GM12878 (cell line): ENCODE measurements at regions not wholly inside any gene's neighbourhood (a gene's known extent, or its start where the extent isn't known, plus 50 kb on each side); places are given as distances from the start of the nearest gene placed in this dataset.

Experiments
- ATAC-seq: fragments of 200-7000 bp; cut with Tn5 transposase; 3 replicates; pipeline ENCODE4 v1.9.1; 2020; ENCODE audit warnings: mild to moderate bottlenecking, moderate library complexity
- BruUV-seq: library from RNA; stranded (reverse); fragments of 400-500 nt; replicated peaks from 2 replicates; lab custom pipeline; 2021; lab: Mats Ljungman, UMichigan
- CTCF ChIA-PET: fragments of 300-600 bp; sonication (Branson Sonifier 250); formaldehyde crosslinking; extraction: SDS; loops from one replicate; lab custom pipeline; 2021; ENCODE audit warnings: inconsistent platforms; lab: Yijun Ruan, JAX
- POLR2A ChIA-PET: fragments of 350-600 bp; formaldehyde crosslinking; extraction: SDS; loops from one replicate; lab custom pipeline; 2021; ENCODE audit warnings: inconsistent platforms; lab: Charles Lee
- RAD21 ChIA-PET: fragments of 300-600 bp; sonication (Branson Sonifier 250); formaldehyde crosslinking; loops from one replicate; lab custom pipeline; 2023; ENCODE audit warnings: antibody characterized with exemption; ENCODE audit not compliant: unreplicated experiment; lab: Charles Lee
- SMC1A ChIA-PET: fragments of 300-600 bp; sonication (Branson Sonifier 250); formaldehyde crosslinking; loops from one replicate; lab custom pipeline; 2023; ENCODE audit not compliant: unreplicated experiment, uncharacterized antibody; lab: Charles Lee
- DNase-seq: peaks from one replicate; pipeline ENCODE4 v3.0.0-alpha.2; 2011; ENCODE audit warnings: low read depth, low spot score
- FAIRE-seq: peaks from 3 replicates; lab custom pipeline; 2011; peaks lifted over from hg19 to GRCh38; lab: Jason Lieb, UNC
- H2AFZ ChIP-seq: 2 replicates; pipeline ENCODE4 v1.6.0; 2011; ENCODE audit warnings: low read depth, low read length, control low read depth; ENCODE audit not compliant: control insufficient read depth
- H3K27ac ChIP-seq: 2 replicates; pipeline ENCODE4 v1.5.1; 2011; ENCODE audit warnings: control low read depth; ENCODE audit not compliant: control insufficient read depth, insufficient read depth
- H3K27me3 ChIP-seq, 2 experiments: replicated peaks in 1 of 2; 2 replicates each; pipeline versions ENCODE4 v1.6.0 to v1.6.1; 2011; ENCODE audit warnings: low read length in 1 of 2; ENCODE audit not compliant: control insufficient read depth in 2 of 2, insufficient read depth in 2 of 2
- H3K36me3 ChIP-seq, 2 experiments: 2 replicates each; pipeline ENCODE4 v1.5.1; 2011; ENCODE audit warnings: low read length in 1 of 2; ENCODE audit not compliant: control insufficient read depth in 2 of 2, insufficient read depth in 2 of 2
- H3K4me1 ChIP-seq: 2 replicates; pipeline ENCODE4 v1.6.1; 2011; ENCODE audit warnings: mild to moderate bottlenecking, low read length, moderate library complexity, mixed read lengths; ENCODE audit not compliant: control insufficient read depth, insufficient read depth
- H3K4me2 ChIP-seq: 2 replicates; pipeline ENCODE4 v1.6.0; 2011; ENCODE audit warnings: control low read depth; ENCODE audit not compliant: control insufficient read depth, insufficient read depth
- H3K4me3 ChIP-seq: fragments of 200-600 bp; sonication (generic); 2 replicates; pipeline ENCODE4 v1.5.1; 2016
- H3K79me2 ChIP-seq: 2 replicates; pipeline ENCODE4 v1.6.0; 2011; ENCODE audit warnings: low read length; ENCODE audit not compliant: control insufficient read depth, insufficient read depth
- H3K9ac ChIP-seq: 2 replicates; pipeline ENCODE4 v1.8.0; 2011; ENCODE audit warnings: low read length, control low read depth, mixed read lengths; ENCODE audit not compliant: control insufficient read depth, insufficient read depth
- H3K9me3 ChIP-seq: replicated peaks from 3 replicates; pipeline ENCODE4 v1.5.1; 2011; ENCODE audit warnings: mild to moderate bottlenecking, low read length; ENCODE audit not compliant: control insufficient read depth, insufficient read depth
- H4K20me1 ChIP-seq: 2 replicates; pipeline ENCODE4 v1.6.0; 2011; ENCODE audit not compliant: control insufficient read depth, insufficient read depth
- CBX3 ChIP-seq: fragments of 200-600 bp; sonication (generic); IDR thresholded peaks from 2 replicates; pipeline ENCODE4 v1.6.1; 2016; ENCODE audit warnings: low read depth, borderline replicate concordance
- CUX1 ChIP-seq: IDR thresholded peaks from 2 replicates; pipeline ENCODE4 v1.6.1; 2012; ENCODE audit warnings: improper control_type of control experiment, low read depth, low read length; ENCODE audit not compliant: insufficient replicate concordance
- GABPA ChIP-seq: IDR thresholded peaks from 2 replicates; pipeline ENCODE4 v1.6.1; 2014; ENCODE audit warnings: antibody characterized with exemption, low read depth, mild to moderate bottlenecking, inconsistent platforms
- HDAC6 ChIP-seq: fragments of 200-600 bp; sonication (generic); IDR thresholded peaks from one replicate; pipeline ENCODE4 v1.8.0; 2017; ENCODE audit warnings: antibody characterized with exemption; ENCODE audit not compliant: unreplicated experiment
- ZNF384 ChIP-seq: IDR thresholded peaks from 2 replicates; pipeline ENCODE4 v1.6.1; 2012; ENCODE audit warnings: low read depth, mild to moderate bottlenecking, low read length, improper control_type of control experiment, borderline replicate concordance
- WGBS: methylation state at CpG from one replicate; pipeline ENCODE4 v1.1.6; 2016; ENCODE audit warnings: low lambda C conversion rate; ENCODE audit not compliant: insufficient replicate concordance, insufficient coverage; ENCODE audit errors: missing lambda C conversion rate; 5-methylcytosine and 5-hydroxymethylcytosine counted together
- in situ Hi-C: fragments of 300-500 bp; cut with MboI; formaldehyde crosslinking; loops from 9 replicates; pipeline ENCODE4 v1.14.3; 2018; ENCODE audit warnings: mixed read lengths
- intact Hi-C: fragments of 100-400 bp; cut with micrococcal nuclease; formaldehyde crosslinking; loops from one replicate; pipeline ENCODE4 v1.14.2; 2022; ENCODE audit not compliant: unreplicated experiment
- TF ChIP-seq, protein P1 (sequence below): fragments of 450-650 bp; IDR thresholded peaks from 2 replicates; pipeline ENCODE4 v1.6.1; 2017; ENCODE audit warnings: antibody characterized with exemption, mild to moderate bottlenecking, moderate library complexity

- WGBS: 32% methylated on average over 5 of the region's 5 CpGs
- Histone ChIP-seq H3K4me2 (no peak overlapping the region), H3K27ac (no peak overlapping the region)
Observed at GRCh38 chr13:73850104-73850873, 283.9 kb downstream of the KLF12 start.

GRCh38 chr13:73849292-73849691 is 284.9 kb downstream of the KLF12 start:
- SMC1A ChIA-PET: interaction anchor here (1.1 to 3.4 kb wide), 8 partner anchors 12 to 439 kb away, joined by 3 to 11 read pairs (median 4); no protein-coding TSS in a partner anchor
- Histone ChIP-seq H3K36me3 (no peaks in the 10 kb centered on the region; a peak in 1 of 4 replicates), H3K4me1 (no peaks in the 10 kb centered on the region), H3K79me2 (no peaks in the 10 kb centered on the region), H3K4me3 (no peak overlapping the region), H3K4me2 (no peak overlapping the region), H3K9me3 (no peaks in the 10 kb centered on the region), H2AFZ (no peak overlapping the region), H4K20me1 (no peaks in the 10 kb centered on the region), H3K27ac (no peak overlapping the region), H3K9ac (no peak overlapping the region), H3K27me3 (no peaks in the 10 kb centered on the region)
- no TSS peak for BruUV-seq
- WGBS: 51% methylated on average over 5 of the region's 5 CpGs
- DNase-seq (no peak), ATAC-seq (peak; percentile 50; the same call in 2 of the 3 replicates), FAIRE-seq (no peak)
- POLR2A ChIA-PET: interaction anchor here (0.6 kb wide), 2 partner anchors 9 to 114 kb away, joined by 3 to 5 read pairs; no protein-coding TSS in a partner anchor
- RAD21 ChIA-PET: interaction anchor here (0.7 to 1.7 kb wide), 7 partner anchors 9 to 437 kb away, joined by 3 to 6 read pairs (median 3); no protein-coding TSS in a partner anchor
- in situ Hi-C loops (no loop called here), intact Hi-C loops (no loop called here)
- CTCF ChIA-PET: interaction anchor here (1.1 to 3.4 kb wide), 10 partner anchors 10 to 441 kb away, joined by 3 to 26 read pairs (median 6); no protein-coding TSS in a partner anchor
- TF ChIP-seq ZNF384: peak; percentile 42; the same call in 1 of the 2 replicates
- TF ChIP-seq, protein P1, sequence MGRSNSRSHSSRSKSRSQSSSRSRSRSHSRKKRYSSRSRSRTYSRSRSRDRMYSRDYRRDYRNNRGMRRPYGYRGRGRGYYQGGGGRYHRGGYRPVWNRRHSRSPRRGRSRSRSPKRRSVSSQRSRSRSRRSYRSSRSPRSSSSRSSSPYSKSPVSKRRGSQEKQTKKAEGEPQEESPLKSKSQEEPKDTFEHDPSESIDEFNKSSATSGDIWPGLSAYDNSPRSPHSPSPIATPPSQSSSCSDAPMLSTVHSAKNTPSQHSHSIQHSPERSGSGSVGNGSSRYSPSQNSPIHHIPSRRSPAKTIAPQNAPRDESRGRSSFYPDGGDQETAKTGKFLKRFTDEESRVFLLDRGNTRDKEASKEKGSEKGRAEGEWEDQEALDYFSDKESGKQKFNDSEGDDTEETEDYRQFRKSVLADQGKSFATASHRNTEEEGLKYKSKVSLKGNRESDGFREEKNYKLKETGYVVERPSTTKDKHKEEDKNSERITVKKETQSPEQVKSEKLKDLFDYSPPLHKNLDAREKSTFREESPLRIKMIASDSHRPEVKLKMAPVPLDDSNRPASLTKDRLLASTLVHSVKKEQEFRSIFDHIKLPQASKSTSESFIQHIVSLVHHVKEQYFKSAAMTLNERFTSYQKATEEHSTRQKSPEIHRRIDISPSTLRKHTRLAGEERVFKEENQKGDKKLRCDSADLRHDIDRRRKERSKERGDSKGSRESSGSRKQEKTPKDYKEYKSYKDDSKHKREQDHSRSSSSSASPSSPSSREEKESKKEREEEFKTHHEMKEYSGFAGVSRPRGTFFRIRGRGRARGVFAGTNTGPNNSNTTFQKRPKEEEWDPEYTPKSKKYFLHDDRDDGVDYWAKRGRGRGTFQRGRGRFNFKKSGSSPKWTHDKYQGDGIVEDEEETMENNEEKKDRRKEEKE: no peak
- no peak for TF ChIP-seq CUX1

More at GRCh38 chr13:73850104-73850873, 283.9 kb downstream of the KLF12 start:
- H3K9me3 ChIP-seq: no peaks in the 10 kb centered on the region
- no peak for TF ChIP-seq CBX3
- TF ChIP-seq GABPA: no peak
- TF ChIP-seq HDAC6: no peak
- TF ChIP-seq, all 136 proteins: peak for 0
- Histone ChIP-seq H4K20me1 (no peaks in the 10 kb centered on the region), H3K27me3 (no peaks in the 10 kb centered on the region), H3K4me1 (no peaks in the 10 kb centered on the region), H3K4me3 (no peak overlapping the region), H3K9ac (no peak overlapping the region), H3K36me3 (no peaks in the 10 kb centered on the region), H3K79me2 (no peaks in the 10 kb centered on the region), H2AFZ (no peak overlapping the region)
- ChIA-PET POLR2A (no interaction called here), CTCF (interaction anchor here (0.6 to 3.4 kb wide), 8 partner anchors 14 to 516 kb away, joined by 3 to 10 read pairs (median 3); no protein-coding TSS in a partner anchor), SMC1A (interaction anchor here (0.8 to 3.4 kb wide), 8 partner anchors 9 to 436 kb away, joined by 3 to 11 read pairs (median 4); no protein-coding TSS in a partner anchor), RAD21 (interaction anchor here (0.8 to 1.6 kb wide), 3 partner anchors 14 to 437 kb away, joined by 3 to 8 read pairs (median 4); no protein-coding TSS in a partner anchor)
- in situ Hi-C loops: no loop called here
- no peak for DNase-seq
- ATAC-seq: no peak
- no peak for FAIRE-seq
- intact Hi-C loops: loop anchor here (5.0 kb wide), 1 partner anchor 117 kb away; no protein-coding TSS in a partner anchor
- BruUV-seq: no TSS peak
